ENCODE measurements at regions not wholly inside any gene's neighbourhood (a gene's known extent, or its start where the extent isn't known, plus 50 kb on each side); places are given as distances from the start of the nearest gene placed in this dataset.

DNA sequence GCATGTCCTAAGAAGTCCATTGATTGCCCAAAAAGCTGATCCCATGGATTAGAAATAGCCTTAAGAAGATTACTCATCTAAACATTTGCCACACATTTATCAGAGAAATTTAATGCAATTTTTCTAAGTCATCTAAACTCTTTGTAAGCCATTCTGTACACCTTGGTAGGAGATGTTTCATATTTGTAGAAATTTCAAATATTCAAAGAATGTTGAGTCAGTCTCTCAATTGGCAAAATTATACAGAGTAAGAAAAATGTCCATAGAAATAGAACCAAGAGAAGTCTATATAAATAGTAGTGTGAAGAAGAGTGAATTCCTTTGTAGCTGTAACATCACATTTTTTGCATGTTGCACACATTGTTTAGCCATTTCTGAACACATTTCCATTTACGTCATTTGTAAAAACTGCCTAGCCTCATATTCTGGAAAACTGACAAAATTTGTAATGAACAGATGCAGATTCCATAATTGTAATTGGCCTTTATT, 128.6 kb downstream of the MSTN start:
- H3K79me1 ChIP-seq (ENCODE audit: low read depth, low read length) = no peaks in the 10 kb centered on the region
- H4K5ac ChIP-seq (ENCODE audit: insufficient read length, low read depth, low read length) = no peak overlapping the region
- H3K27me3 ChIP-seq (replicated peaks in 1 of 4; ENCODE audit: control insufficient read depth in 3 of 4, extremely low read depth in 1 of 4, insufficient read depth in 3 of 4, low read length in 3 of 4) = no peaks in the 10 kb centered on the region
- no peak overlapping the region for H3K4me3 ChIP-seq (ENCODE audit: extremely low read depth in 1 of 4, insufficient read depth in 2 of 4, low read depth in 3 of 4, low read length in 4 of 4)
- no peak overlapping the region for H2BK5ac ChIP-seq (ENCODE audit: low read depth, low read length)
- no peak overlapping the region for H2BK20ac ChIP-seq (ENCODE audit: low read length)
- no peak overlapping the region for H3K9ac ChIP-seq (replicated peaks in 1 of 4; ENCODE audit: extremely low read depth in 1 of 4, low read depth in 3 of 4, low read length in 3 of 4)
- no peak overlapping the region for H4K8ac ChIP-seq (ENCODE audit: extremely low read depth, insufficient read depth, low read length)
- no peaks in the 10 kb centered on the region for H3K36me3 ChIP-seq (ENCODE audit: control insufficient read depth in 2 of 4, insufficient read depth in 4 of 4, low read length in 3 of 4)
- H4K91ac ChIP-seq (replicated peaks; ENCODE audit: insufficient read length, low read length) = no peak overlapping the region
- no peaks in the 10 kb centered on the region for H3K9me3 ChIP-seq (ENCODE audit: insufficient read depth in 2 of 2, low read depth in 1 of 2, low read length in 1 of 2)
- no peak overlapping the region for H3K4me2 ChIP-seq (ENCODE audit: insufficient read depth in 1 of 2, low read depth in 2 of 2, low read length in 2 of 2)
- no peak overlapping the region for H3K27ac ChIP-seq (ENCODE audit: low read depth, low read length)
- H3K14ac ChIP-seq (ENCODE audit: insufficient read length) = no peak overlapping the region
- no peak overlapping the region for H2BK15ac ChIP-seq (ENCODE audit: low read length)
- no peak overlapping the region for H2BK12ac ChIP-seq (ENCODE audit: low read depth, low read length)
- no peak overlapping the region for H2AFZ ChIP-seq (ENCODE audit: low read length)
- no peak overlapping the region for H3K4ac ChIP-seq (replicated peaks; ENCODE audit: insufficient read length, low read depth, low read length)
- WGBS, 2 experiments (ENCODE audit: extremely low coverage in 1 of 2, insufficient coverage in 1 of 2, insufficient read length in 1 of 2, insufficient replicate concordance in 2 of 2, low coverage in 1 of 2, low lambda C conversion rate in 2 of 2, missing lambda C conversion rate in 1 of 2) = 96% methylated on average over 1 of the region's 1 CpG; no CpG with 5 or more reads in 1 of the 2 experiments
- no peaks in the 10 kb centered on the region for H3K79me2 ChIP-seq (ENCODE audit: control insufficient read depth in 1 of 2, insufficient read depth in 2 of 2, low read length in 2 of 2)
- H3K23me2 ChIP-seq (ENCODE audit: low read depth, low read length) = no peaks in the 10 kb centered on the region
- no peaks in the 10 kb centered on the region for H4K20me1 ChIP-seq (replicated peaks in 1 of 2; ENCODE audit: control insufficient read depth in 1 of 2, insufficient read depth in 2 of 2, low read length in 2 of 2)
- no peak overlapping the region for H3K23ac ChIP-seq (ENCODE audit: insufficient read length)
- no peak overlapping the region for H3K56ac ChIP-seq (replicated peaks; ENCODE audit: insufficient read length, low read depth, low read length)
- H2AK5ac ChIP-seq (ENCODE audit: low read depth, low read length) = no peak overlapping the region
- CTCF ChIA-PET (ENCODE audit: partially characterized antibody) = no interaction called here
- no peak for DNase-seq (ENCODE audit: low read depth in 1 of 2, low spot score in 2 of 2)
- no peak overlapping the region for H3K18ac ChIP-seq (ENCODE audit: extremely low read depth, low read length)
- H2BK120ac ChIP-seq (replicated peaks; ENCODE audit: low read depth, low read length) = no peak overlapping the region
- no peak for FAIRE-seq
- POLR2A ChIA-PET (ENCODE audit: partially characterized antibody) = no interaction called here
- H3K4me1 ChIP-seq (replicated peaks in 1 of 4; ENCODE audit: control insufficient read depth in 3 of 4, insufficient read depth in 4 of 4, low read length in 3 of 4) = no peaks in the 10 kb centered on the region
- TF ChIP-seq TAF7 (optimal IDR thresholded peaks at IDR 0.05; ENCODE audit: borderline replicate concordance, low read depth, low read length) (no peak), YY1 (IDR thresholded peaks at IDR 0.05; ENCODE audit: low read depth, low read length) (no peak), TEAD4 (IDR thresholded peaks at IDR 0.05; ENCODE audit: low read depth, low read length) (no peak), SP1 (IDR thresholded peaks at IDR 0.05; ENCODE audit: low read depth, low read length) (no peak), SIRT6 (IDR thresholded peaks at IDR 0.05; ENCODE audit: low read length) (no peak), EGR1 (IDR thresholded peaks at IDR 0.05; ENCODE audit: borderline replicate concordance, low read depth, low read length) (no peak), RNF2 (IDR thresholded peaks at IDR 0.05; ENCODE audit: borderline replicate concordance, low read depth, low read length, missing control alignments, poor library complexity, severe bottlenecking) (no peak), HDAC2 (IDR thresholded peaks at IDR 0.05; ENCODE audit: borderline replicate concordance in 1 of 2, low read depth in 2 of 2, low read length in 2 of 2) (no peak), RAD21 (IDR thresholded peaks at IDR 0.05 in 1 of 2, conservative IDR thresholded peaks at IDR 0.05 in 1 of 2; ENCODE audit: low read depth in 2 of 2, low read length in 2 of 2) (no peak), BACH1 (IDR thresholded peaks at IDR 0.05; ENCODE audit: low read length) (no peak), SRF (IDR thresholded peaks at IDR 0.05; ENCODE audit: low read depth, low read length) (no peak)
- TF ChIP-seq, protein P1, sequence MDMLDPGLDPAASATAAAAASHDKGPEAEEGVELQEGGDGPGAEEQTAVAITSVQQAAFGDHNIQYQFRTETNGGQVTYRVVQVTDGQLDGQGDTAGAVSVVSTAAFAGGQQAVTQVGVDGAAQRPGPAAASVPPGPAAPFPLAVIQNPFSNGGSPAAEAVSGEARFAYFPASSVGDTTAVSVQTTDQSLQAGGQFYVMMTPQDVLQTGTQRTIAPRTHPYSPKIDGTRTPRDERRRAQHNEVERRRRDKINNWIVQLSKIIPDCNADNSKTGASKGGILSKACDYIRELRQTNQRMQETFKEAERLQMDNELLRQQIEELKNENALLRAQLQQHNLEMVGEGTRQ (IDR thresholded peaks at IDR 0.05; ENCODE audit: low read length) = no peak
- TF ChIP-seq, protein P2, sequence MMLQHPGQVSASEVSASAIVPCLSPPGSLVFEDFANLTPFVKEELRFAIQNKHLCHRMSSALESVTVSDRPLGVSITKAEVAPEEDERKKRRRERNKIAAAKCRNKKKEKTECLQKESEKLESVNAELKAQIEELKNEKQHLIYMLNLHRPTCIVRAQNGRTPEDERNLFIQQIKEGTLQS (IDR thresholded peaks at IDR 0.05; ENCODE audit: insufficient read depth, low read depth, low read length) = no peak
